IPS DF 6.9 (cell line): ENCODE measurements at regions not wholly inside any gene's neighbourhood (a gene's known extent, or its start where the extent isn't known, plus 50 kb on each side); places are given as distances from the start of the nearest gene placed in this dataset.
"Not testable (repeated sequence)": the region's sequence is repeated elsewhere in the genome, so short reads cannot be mapped to it uniquely, and the experiment has no call there.

Experiments used
- DNase-seq: peaks from one replicate; pipeline ENCODE4 v3.0.0-alpha.2; 2013; ENCODE audit warnings: low read depth, low spot score
- H3K27ac ChIP-seq: one replicate; pipeline ENCODE4 v1.5.1; 2013; ENCODE audit warnings: low read length, control low read depth
- H3K27me3 ChIP-seq: 2 replicates; pipeline ENCODE4 v1.6.1; 2013; ENCODE audit warnings: mild to moderate bottlenecking, low read length; ENCODE audit not compliant: control insufficient read depth, insufficient read depth
- H3K36me3 ChIP-seq: 2 replicates; pipeline ENCODE4 v1.6.1; 2013; ENCODE audit warnings: low read length; ENCODE audit not compliant: control insufficient read depth, insufficient read depth
- H3K4me1 ChIP-seq: 2 replicates; pipeline ENCODE4 v1.6.1; 2013; ENCODE audit warnings: low read length; ENCODE audit not compliant: control insufficient read depth, insufficient read depth
- H3K4me3 ChIP-seq: 2 replicates; pipeline ENCODE4 v1.5.1; 2013; ENCODE audit warnings: mild to moderate bottlenecking, low read length
- H3K9me3 ChIP-seq: 2 replicates; pipeline ENCODE4 v1.6.1; 2013; ENCODE audit warnings: low read length, inconsistent platforms; ENCODE audit not compliant: control insufficient read depth, insufficient read depth
- whole genome bisulfite sequencing: extraction: QIAGEN DNeasy Blood & Tissue Kit; methylation state at CpG from one replicate; pipeline ENCODE4 v1.1.7; 2013; ENCODE audit warnings: mixed read lengths, missing lambda C conversion rate; ENCODE audit not compliant: insufficient read length, insufficient coverage; 5-methylcytosine and 5-hydroxymethylcytosine counted together

DNA sequence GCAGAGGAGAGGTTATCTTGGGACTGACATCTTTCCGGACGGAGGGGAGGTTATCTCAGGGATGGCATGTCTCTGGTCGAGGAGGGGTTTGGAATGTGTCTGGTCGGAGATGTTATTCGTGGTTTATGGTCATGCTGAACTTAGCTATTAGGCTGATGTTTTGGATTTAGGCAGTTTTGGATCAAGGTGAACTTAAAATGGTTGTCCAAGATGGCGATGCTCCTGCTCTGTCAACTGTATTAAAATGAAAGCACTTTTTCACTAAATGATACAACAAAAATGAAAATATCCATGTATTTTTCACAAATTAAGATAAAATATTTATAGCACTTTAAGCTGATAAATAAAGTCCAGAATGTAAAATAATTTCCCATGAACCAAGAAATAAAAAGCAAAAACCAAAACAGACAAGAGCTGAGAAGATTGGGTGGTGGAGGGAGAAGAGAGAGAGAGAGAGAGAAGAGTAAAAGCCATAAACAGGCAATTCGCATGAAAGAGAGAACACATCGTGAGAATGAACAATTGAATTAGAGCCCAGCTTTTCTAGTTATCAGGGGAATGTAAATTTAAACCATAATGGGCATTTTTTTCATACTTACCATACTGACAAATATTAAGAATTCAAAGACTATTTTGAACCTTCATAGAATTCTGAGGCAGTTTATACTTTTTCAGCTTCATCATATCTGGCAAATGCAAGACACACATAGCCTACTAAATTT lies 2236.0 kb upstream of the AGA start:
- Histone ChIP-seq H3K27ac (no peak overlapping the region), H3K4me1 (no peaks in the 10 kb centered on the region), H3K4me3 (no peak overlapping the region), H3K36me3 (no peaks in the 10 kb centered on the region), H3K9me3 (no peaks in the 10 kb centered on the region), H3K27me3 (no peaks in the 10 kb centered on the region)
- WGBS: 100% methylated on average over 1 of the region's 8 CpGs
- no peak for DNase-seq

DNA sequence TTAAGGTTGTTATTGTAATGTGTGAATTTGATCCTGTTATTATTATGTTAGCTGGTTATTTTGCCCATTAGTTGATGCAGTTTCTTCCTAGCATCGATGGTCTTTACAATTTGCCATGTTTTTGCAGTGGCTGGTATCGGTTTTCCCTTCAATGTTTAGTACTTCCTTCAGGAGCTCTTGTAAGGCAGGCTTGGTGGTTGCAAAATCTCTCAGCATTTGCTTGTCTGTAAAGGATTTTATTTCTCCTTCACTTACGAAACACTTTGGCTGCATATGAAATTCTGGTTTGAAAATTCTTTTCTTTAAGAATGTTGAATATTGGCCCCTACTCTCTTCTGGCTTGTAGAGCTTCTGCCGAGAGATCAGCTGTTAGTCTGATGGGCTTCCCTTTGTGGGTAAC lies 2241.4 kb upstream of the AGA start:
- not testable (repeated sequence) for H3K27ac ChIP-seq, H3K4me1 ChIP-seq, DNase-seq, H3K9me3 ChIP-seq, H3K4me3 ChIP-seq, H3K27me3 ChIP-seq, H3K36me3 ChIP-seq
- WGBS: no CpG with 5 or more reads among the region's 4 CpGs

- no peak overlapping the region for H3K4me3 ChIP-seq
- no peaks in the 10 kb centered on the region for H3K9me3 ChIP-seq
- H3K27me3 ChIP-seq: no peaks in the 10 kb centered on the region
- H3K4me1 ChIP-seq: no peaks in the 10 kb centered on the region
- no peak overlapping the region for H3K27ac ChIP-seq
- no CpG with 5 or more reads among the region's 1 CpG for WGBS
- H3K36me3 ChIP-seq: no peaks in the 10 kb centered on the region
- no peak for DNase-seq
Measured at GRCh38 chr4:179692222-179692621, 2250.0 kb upstream of the AGA start.

DNA sequence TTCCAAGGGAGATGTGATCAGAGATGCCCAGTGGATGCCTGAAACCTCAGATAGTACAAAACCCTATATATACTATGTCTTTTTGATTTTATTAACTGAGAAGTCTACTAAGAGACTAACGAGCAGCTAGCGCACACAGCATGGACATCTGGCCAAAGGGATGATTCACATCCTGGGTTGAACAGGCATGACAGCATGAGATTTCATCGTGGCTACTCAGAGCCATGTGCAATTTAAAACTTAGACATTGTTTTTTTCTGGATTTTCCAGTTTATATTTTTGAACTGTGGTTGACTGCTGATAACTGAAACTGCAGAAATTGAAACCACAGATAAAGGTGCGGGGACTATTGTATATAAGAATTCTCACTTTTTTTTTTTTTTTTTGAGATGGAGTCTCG lies 2252.9 kb upstream of the AGA start:
- Histone ChIP-seq H3K4me1 (no peaks in the 10 kb centered on the region), H3K36me3 (no peaks in the 10 kb centered on the region), H3K27me3 (no peaks in the 10 kb centered on the region), H3K27ac (no peak overlapping the region), H3K9me3 (no peaks in the 10 kb centered on the region), H3K4me3 (no peak overlapping the region)
- WGBS: no CpG with 5 or more reads among the region's 5 CpGs
- no peak for DNase-seq

- no peak overlapping the region for H3K4me3 ChIP-seq
- WGBS: no CpG with 5 or more reads among the region's 5 CpGs
Measured at GRCh38 chr4:179698321-179698720, 2256.1 kb upstream of the AGA start.

DNA sequence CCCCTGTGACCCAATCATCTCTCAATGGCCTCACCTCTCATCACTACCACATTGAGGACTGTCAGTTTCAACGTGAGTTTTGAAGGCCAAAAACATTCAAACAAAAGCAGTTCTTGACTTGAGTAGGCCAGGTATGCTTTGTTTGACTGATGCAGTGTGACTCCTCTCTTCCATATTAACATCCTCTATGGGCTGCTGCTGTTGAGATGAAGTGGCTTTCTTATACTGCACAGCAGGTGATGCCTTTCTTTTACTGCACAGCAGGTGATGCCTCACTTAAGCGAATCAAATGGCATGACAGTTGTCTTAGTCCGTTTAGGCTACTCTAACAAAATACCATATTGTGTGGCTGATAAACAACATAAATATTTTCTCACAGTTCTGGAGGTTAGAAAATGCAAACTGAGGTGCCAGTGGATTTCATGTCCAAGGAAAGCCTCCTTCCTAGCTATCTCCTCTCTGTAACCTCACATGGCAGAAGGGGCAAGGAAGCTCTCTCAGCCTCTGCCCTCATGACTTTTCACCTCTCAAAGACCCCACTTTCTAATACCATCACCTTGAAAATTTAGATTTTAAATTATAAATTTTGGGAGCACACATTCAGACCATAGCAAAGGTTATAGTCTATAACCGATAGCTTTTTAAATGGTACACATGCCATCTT lies 2267.9 kb upstream of the AGA start:
- Histone ChIP-seq H3K4me1 (no peaks in the 10 kb centered on the region), H3K4me3 (no peak overlapping the region), H3K27me3 (no peaks in the 10 kb centered on the region), H3K9me3 (no peaks in the 10 kb centered on the region), H3K27ac (no peak overlapping the region), H3K36me3 (no peaks in the 10 kb centered on the region)
- no CpG with 5 or more reads among the region's 4 CpGs for WGBS
- DNase-seq: peak; percentile 35

More at GRCh38 chr4:179698321-179698720, 2256.1 kb upstream of the AGA start:
- no peaks in the 10 kb centered on the region for H3K4me1 ChIP-seq
- no peaks in the 10 kb centered on the region for H3K36me3 ChIP-seq
- H3K27ac ChIP-seq: no peak overlapping the region
- H3K27me3 ChIP-seq: no peaks in the 10 kb centered on the region
- no peaks in the 10 kb centered on the region for H3K9me3 ChIP-seq
- DNase-seq: no peak

DNA sequence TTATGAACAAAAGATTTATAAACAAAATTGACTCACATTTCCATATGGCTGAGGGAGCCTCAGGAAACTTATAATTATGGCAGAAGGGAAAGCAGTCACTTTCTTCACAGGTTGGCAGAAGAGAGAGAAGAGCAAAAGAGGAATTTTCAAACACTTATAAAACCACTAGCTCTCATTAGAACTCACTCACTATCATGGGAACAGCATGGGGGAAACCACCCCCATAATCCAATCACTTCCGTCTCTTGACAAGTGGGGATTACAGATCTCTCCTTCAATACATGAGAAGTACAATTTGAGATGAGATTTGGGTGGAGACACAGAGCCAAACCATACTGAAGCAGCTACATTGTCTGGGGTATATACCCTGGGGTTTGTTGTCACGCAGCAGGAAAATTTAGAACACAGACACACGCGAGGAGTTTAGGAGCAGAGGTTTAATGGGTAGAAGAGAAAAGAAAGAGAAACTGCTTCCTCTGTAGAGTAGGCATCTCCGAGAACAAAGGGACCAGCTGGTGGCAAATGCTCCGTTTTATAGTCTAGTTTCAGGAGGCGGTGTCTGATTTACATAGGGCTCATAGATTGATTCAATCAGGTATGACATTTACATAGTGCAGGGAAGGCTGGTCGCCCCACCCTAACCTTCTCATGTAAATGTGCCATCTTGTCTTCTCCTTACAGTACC lies 2277.7 kb upstream of the AGA start:
- no CpG with 5 or more reads among the region's 8 CpGs for WGBS
- H3K27me3 ChIP-seq: no peaks in the 10 kb centered on the region
- no peaks in the 10 kb centered on the region for H3K36me3 ChIP-seq
- no peak overlapping the region for H3K27ac ChIP-seq
- no peak for DNase-seq
- no peaks in the 10 kb centered on the region for H3K4me1 ChIP-seq
- no peaks in the 10 kb centered on the region for H3K9me3 ChIP-seq
- no peak overlapping the region for H3K4me3 ChIP-seq

- not testable (repeated sequence) for H3K9me3 ChIP-seq, H3K27me3 ChIP-seq, H3K4me1 ChIP-seq, H3K36me3 ChIP-seq, H3K27ac ChIP-seq, H3K4me3 ChIP-seq, DNase-seq
- WGBS: no CpG with 5 or more reads among the region's 6 CpGs
Measured at GRCh38 chr4:179726491-179726890, 2284.3 kb upstream of the AGA start.

- H3K4me3 ChIP-seq: no peak overlapping the region
- WGBS: no CpG with 5 or more reads among the region's 4 CpGs
- DNase-seq: no peak
- no peaks in the 10 kb centered on the region for H3K36me3 ChIP-seq
- H3K27me3 ChIP-seq: no peaks in the 10 kb centered on the region
- H3K27ac ChIP-seq: no peak overlapping the region
- H3K9me3 ChIP-seq: no peaks in the 10 kb centered on the region
- H3K4me1 ChIP-seq: no peaks in the 10 kb centered on the region
Measured at GRCh38 chr4:179728305-179728704, 2286.1 kb upstream of the AGA start.

DNA sequence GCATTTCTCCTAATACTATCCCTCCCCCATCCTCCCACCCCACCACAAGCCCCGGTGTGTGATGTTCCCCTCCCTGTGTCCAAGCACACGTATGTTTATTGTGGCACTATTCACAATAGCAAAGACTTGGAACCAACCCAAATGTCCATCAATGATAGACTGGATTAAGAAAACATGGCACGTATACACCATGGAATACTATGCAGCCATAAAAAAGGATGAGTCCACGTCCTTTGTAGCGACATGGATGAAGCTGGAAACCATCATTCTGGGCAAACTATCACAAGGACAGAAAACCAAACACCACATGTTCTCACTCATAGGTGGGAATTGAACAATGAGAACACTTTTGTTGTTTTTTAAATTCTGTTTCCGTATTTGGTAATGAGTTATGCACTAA lies 2294.6 kb upstream of the AGA start:
- H3K9me3 ChIP-seq, DNase-seq, H3K36me3 ChIP-seq, H3K27me3 ChIP-seq, H3K4me3 ChIP-seq, H3K4me1 ChIP-seq, H3K27ac ChIP-seq: not testable (repeated sequence)
- WGBS: no CpG with 5 or more reads among the region's 6 CpGs
